Inferior parietal cortex (tissue), 1 donor: ENCODE measurements at regions not wholly inside any gene's neighbourhood (a gene's known extent, or its start where the extent isn't known, plus 50 kb on each side); places are given as distances from the start of the nearest gene placed in this dataset.

Experiments used
- DNase-seq: peaks from one replicate; pipeline ENCODE4 v3.0.0-alpha.2; 2016; ENCODE audit errors: extremely low spot score

- no peak for DNase-seq
These were observed 227.9 kb downstream of the MAF start for GRCh38 chr16:79372503-79373184.

GRCh38 chr16:79370736-79371135 lies 229.8 kb downstream of the MAF start:
- no peak for DNase-seq

- DNase-seq, result no peak
These were observed 230.7 kb downstream of the MAF start for GRCh38 chr16:79369796-79370195.

DNA sequence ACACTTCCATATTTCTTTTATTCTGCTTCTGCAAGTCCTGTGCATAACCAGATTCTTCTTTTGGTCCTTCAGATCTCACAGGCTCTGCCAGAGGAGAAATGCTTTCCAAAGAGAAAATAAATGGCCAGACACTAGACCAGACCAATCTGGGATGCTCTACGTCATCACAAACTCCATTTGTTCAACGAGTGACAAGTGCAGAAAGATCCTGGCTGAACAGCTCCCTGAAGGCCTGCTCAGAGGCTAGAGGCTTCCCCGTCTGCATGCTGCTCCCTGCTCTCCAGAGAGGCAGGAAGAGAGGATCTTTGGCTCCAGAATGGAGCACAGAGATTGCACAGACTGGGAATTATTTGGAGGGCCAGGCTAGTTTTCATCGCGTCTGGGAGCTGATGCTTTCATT lies 232.7 kb downstream of the MAF start:
- DNase-seq, result no peak

DNA sequence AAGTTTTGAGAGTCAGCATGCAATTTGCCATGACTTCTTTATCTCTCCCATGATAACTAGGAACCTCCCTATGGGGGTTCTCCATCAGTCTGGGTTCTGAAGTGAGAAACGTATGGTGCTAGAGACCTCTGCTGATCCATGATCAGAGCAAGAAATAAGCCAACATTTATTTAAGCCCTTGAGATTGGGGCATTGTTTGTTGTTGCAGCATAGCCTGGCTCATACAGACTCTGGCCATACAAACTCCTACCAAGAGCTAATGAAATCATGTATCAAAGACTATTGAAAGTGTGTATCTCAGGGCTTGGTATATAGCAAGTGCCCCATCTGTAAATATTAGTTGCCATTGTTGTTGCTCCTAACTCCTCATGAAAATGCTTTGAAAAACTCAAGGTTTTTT lies 233.9 kb downstream of the MAF start:
- no peak for DNase-seq

DNA sequence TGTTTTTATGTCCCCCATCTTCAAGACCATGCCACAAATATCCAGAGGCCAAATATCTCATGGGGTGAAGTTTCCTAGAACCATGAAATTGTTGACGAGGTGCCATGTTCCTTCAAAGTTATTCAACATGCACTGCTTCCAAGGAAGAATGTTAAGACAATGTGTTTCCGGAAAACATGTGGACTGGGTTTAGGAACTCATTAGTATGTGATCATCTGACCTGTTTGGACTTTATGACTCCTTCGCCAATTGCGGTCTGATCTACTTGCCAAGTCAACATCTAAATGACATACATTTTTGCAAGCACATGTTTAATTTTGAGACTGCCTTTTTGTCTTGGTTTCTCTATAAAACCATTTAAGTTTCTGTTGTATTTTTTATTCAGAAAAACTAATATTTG lies 234.8 kb downstream of the MAF start:
- no peak for DNase-seq

GRCh38 chr16:79363484-79363883 lies 237.1 kb downstream of the MAF start:
- no peak for DNase-seq

DNA sequence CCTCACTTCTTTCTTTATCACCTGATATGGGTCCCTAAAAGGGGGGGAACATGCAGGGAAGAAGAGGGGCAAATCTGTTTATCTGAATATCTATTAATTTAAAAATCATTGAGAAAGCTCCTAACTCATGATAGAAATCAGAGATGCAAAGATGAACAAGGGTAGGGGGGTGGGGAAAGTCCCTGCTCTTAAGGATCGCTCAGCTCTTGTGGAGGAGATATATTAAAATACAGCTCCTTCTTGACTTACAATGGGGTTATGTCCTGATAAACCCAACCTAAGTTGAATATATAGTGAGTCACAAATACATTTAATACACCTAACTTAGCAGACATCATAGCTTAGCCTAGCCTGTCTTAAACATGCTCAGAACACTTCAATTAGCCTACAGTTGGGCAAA lies 237.5 kb downstream of the MAF start:
- DNase-seq, result no peak

GRCh38 chr16:79362300-79362970 lies 238.1 kb downstream of the MAF start:
- no peak for DNase-seq

- DNase-seq, result no peak
These were observed 239.3 kb downstream of the MAF start for GRCh38 chr16:79361132-79361751.

GRCh38 chr16:79360267-79360666 lies 240.3 kb downstream of the MAF start:
- DNase-seq, result no peak

DNA sequence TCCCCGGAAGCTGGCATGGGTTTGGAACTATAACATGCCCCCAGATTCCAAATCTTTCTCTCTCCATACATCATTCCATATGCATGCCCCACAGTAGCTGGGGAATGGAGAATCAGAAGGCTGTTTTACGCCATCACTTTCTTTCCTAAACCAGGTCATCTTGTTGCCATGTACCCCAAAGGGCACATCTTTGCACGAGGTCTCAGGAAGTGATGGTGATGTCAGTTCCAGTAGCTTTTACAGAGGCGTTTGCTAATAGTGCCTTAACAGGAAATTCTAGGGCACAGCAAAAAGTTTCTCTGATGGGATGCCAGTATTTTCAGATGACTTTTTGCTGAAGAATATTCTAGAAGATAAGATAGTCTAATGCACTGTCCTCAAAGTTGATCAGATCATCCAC lies 241.5 kb downstream of the MAF start:
- DNase-seq, result no peak

DNA sequence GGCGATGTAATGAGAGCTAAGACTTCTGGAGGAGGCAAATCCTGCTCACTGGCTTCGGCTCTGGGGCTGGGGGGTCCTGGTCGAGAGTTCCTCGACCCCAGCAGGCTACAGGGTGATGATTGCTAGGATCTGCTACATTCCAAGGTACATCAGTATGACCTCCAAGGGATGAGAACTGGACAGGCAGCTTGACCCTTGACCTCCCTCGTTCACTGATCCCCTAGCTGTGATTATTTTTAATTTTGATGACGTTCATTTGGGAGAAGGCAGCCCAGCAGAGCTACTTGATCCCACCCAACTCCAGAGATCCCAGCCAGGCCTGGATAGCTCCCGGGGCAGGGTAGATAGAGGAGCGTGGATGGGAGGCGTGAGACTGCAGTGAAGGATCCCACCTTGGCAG lies 242.3 kb downstream of the MAF start:
- DNase-seq, result no peak

GRCh38 chr16:79355600-79356358 lies 244.8 kb downstream of the MAF start:
- DNase-seq, result no peak

GRCh38 chr16:79351927-79352326 lies 248.6 kb downstream of the MAF start:
- DNase-seq, result no peak

GRCh38 chr16:79349803-79350202 lies 250.7 kb downstream of the MAF start:
- no peak for DNase-seq

DNA sequence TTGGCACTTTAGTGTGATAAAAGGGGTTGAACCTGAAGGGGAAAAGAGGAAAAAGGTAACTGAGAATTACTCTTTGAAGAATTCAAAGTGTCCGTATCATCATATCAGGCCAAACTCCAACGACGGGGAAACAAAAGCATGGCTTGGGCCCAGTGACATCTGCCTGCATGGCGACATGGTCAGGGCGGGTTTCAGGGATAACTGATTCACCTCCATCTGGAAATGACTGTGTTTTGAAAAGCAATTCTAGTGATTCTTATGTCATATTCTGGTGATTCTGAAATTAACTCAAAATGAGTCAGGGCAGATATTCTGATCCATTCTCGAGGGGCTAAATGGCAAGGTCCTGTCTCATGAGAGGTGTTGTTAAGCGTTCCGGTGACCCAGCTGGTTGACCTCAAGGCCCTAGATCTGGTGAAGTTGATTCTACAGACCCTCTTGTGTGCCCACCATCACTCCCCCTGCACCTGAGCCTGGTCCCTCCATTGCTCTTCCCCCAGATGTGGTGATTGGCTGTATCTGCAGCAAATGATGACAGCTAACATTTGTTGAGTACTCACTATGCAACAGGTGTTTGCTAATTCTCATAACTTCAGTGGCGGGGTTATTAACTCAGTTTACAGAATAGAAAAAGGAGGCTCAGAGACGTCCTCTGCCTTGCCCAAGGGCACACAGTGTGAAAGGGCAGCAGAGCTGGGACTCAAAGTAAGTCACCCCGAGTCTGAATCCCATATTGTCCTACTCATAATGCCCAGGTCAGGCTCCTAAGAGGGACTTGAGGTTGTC lies 251.8 kb downstream of the MAF start:
- no peak for DNase-seq

GRCh38 chr16:79347277-79347676 lies 253.3 kb downstream of the MAF start:
- no peak for DNase-seq

GRCh38 chr16:79339863-79340262 lies 260.7 kb downstream of the MAF start:
- no peak for DNase-seq

DNA sequence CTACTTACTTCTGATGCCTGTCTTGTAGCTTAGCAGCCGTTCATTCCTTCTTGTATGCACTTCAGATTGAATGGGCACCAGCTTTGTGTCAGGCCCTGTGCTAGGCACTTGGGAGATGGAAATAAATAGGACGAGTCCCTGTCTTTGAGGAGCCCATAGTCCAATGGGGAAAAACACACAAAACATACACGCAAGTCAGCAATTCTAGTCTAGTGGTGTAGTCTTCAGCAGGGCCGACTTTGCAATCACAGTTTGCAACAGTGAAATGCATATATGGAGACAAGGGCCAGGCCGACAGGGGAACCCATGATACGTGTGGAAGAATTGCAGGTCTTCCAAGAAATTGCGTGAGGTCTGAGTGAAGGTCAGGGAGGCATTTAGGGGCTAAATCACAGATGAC lies 262.6 kb downstream of the MAF start:
- DNase-seq, result no peak

GRCh38 chr16:79336437-79337229 lies 263.9 kb downstream of the MAF start:
- no peak for DNase-seq
